ENCODE measurements at regions not wholly inside any gene's neighbourhood (a gene's known extent, or its start where the extent isn't known, plus 50 kb on each side); places are given as distances from the start of the nearest gene placed in this dataset.
"Not testable (repeated sequence)": the region's sequence is repeated elsewhere in the genome, so short reads cannot be mapped to it uniquely, and the experiment has no call there.

DNA sequence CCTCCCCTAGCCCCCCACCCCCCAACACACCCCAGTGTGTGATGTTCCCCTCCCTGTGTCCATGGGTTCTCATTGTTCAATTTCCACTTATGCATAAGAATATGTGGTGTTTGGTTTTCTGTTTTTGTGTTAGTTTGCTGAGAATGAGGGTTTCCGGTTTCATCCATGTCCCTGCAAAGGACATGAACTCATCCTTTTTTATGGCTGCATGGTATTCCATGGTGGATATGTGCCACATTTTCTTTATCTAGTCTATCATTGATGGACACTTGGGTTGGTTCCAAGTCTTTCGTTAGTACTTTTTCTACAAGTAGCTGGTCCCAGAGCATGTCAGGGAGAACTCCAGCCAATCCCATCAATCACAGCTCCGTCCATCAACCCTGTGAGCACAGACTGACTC lies 350.3 kb downstream of the SETD4 start:
- TF ChIP-seq EZH2 (IDR thresholded peaks at IDR 0.05; ENCODE audit: insufficient read depth, poor library complexity, severe bottlenecking); EZH2phosphoT487 (IDR thresholded peaks at IDR 0.05; ENCODE audit: insufficient read depth, low read depth): not testable (repeated sequence)
